ENCODE measurements at regions not wholly inside any gene's neighbourhood (a gene's known extent, or its start where the extent isn't known, plus 50 kb on each side); places are given as distances from the start of the nearest gene placed in this dataset.

- H4K20me1 ChIP-seq (ENCODE audit: insufficient read depth, low read length, poor library complexity, severe bottlenecking): no peaks in the 10 kb centered on the region
These were observed 314.0 kb downstream of the TEX29 start for GRCh38 chr13:111634410-111634809.

GRCh38 chr13:111636271-111636670, 315.8 kb downstream of the TEX29 start:
- no peaks in the 10 kb centered on the region for H4K20me1 ChIP-seq (ENCODE audit: insufficient read depth, low read length, poor library complexity, severe bottlenecking)
- no peaks in the 10 kb centered on the region for H3F3A ChIP-seq (ENCODE audit: low read depth)
- no peak overlapping the region for H3K4me2 ChIP-seq (ENCODE audit: low read depth, low read length, poor library complexity, severe bottlenecking)
- H2AFZ ChIP-seq (ENCODE audit: low read length): no peak overlapping the region
- no peak overlapping the region for H3K9ac ChIP-seq (ENCODE audit: low read depth, low read length, poor library complexity, severe bottlenecking)
- H3K9me3 ChIP-seq (ENCODE audit: insufficient read depth, low read depth, low read length): peaks cover 3% of the 10 kb centered on the region; the same call in 1 of the 2 replicates
- TF ChIP-seq EZH2phosphoT487 (IDR thresholded peaks at IDR 0.05; ENCODE audit: borderline replicate concordance): no peak
- TF ChIP-seq CTCF (conservative IDR thresholded peaks at IDR 0.05; ENCODE audit: low read length): no peak
- H3K36me3 ChIP-seq (ENCODE audit: insufficient read depth, low read length): no peaks in the 10 kb centered on the region
- H3K4me3 ChIP-seq (ENCODE audit: low read length, poor library complexity, severe bottlenecking): no peak overlapping the region
- H3K4me1 ChIP-seq (ENCODE audit: insufficient read depth, low read length, poor library complexity, severe bottlenecking): no peaks in the 10 kb centered on the region
- no peaks in the 10 kb centered on the region for H3K9me2 ChIP-seq (replicated peaks; ENCODE audit: low read depth, low read length)
- H3K79me2 ChIP-seq (ENCODE audit: insufficient read depth, low read length): no peaks in the 10 kb centered on the region
- no peaks in the 10 kb centered on the region for H3K27me3 ChIP-seq (ENCODE audit: insufficient read depth, low read length, poor library complexity, severe bottlenecking)

More at GRCh38 chr13:111634410-111634809, 314.0 kb downstream of the TEX29 start:
- Histone ChIP-seq H3K9me2 (replicated peaks; ENCODE audit: low read depth, low read length) (no peaks in the 10 kb centered on the region), H3K79me2 (ENCODE audit: insufficient read depth, low read length) (no peaks in the 10 kb centered on the region), H3K4me2 (ENCODE audit: low read depth, low read length, poor library complexity, severe bottlenecking) (no peak overlapping the region), H3K9me3 (ENCODE audit: insufficient read depth, low read depth, low read length) (no peaks in the 10 kb centered on the region; the same call in 1 of the 2 replicates), H3K4me3 (ENCODE audit: low read length, poor library complexity, severe bottlenecking) (no peak overlapping the region), H3K27me3 (ENCODE audit: insufficient read depth, low read length, poor library complexity, severe bottlenecking) (no peaks in the 10 kb centered on the region), H3F3A (ENCODE audit: low read depth) (no peaks in the 10 kb centered on the region), H3K4me1 (ENCODE audit: insufficient read depth, low read length, poor library complexity, severe bottlenecking) (no peaks in the 10 kb centered on the region), H3K9ac (ENCODE audit: low read depth, low read length, poor library complexity, severe bottlenecking) (no peak overlapping the region), H3K36me3 (ENCODE audit: insufficient read depth, low read length) (no peaks in the 10 kb centered on the region), H2AFZ (ENCODE audit: low read length) (no peak overlapping the region)
- TF ChIP-seq EZH2phosphoT487 (IDR thresholded peaks at IDR 0.05; ENCODE audit: borderline replicate concordance) (no peak), CTCF (conservative IDR thresholded peaks at IDR 0.05; ENCODE audit: low read length) (no peak)

- peaks cover 3% of the 10 kb centered on the region; the same call in 1 of the 2 replicates for H3K9me3 ChIP-seq (ENCODE audit: insufficient read depth, low read depth, low read length)
- H3K27me3 ChIP-seq (ENCODE audit: insufficient read depth, low read length, poor library complexity, severe bottlenecking): no peaks in the 10 kb centered on the region
- H2AFZ ChIP-seq (ENCODE audit: low read length): no peak overlapping the region
- H3K4me1 ChIP-seq (ENCODE audit: insufficient read depth, low read length, poor library complexity, severe bottlenecking): no peaks in the 10 kb centered on the region
- no peak overlapping the region for H3K4me3 ChIP-seq (ENCODE audit: low read length, poor library complexity, severe bottlenecking)
- no peak overlapping the region for H3K4me2 ChIP-seq (ENCODE audit: low read depth, low read length, poor library complexity, severe bottlenecking)
- H3F3A ChIP-seq (ENCODE audit: low read depth): no peaks in the 10 kb centered on the region
- no peaks in the 10 kb centered on the region for H3K36me3 ChIP-seq (ENCODE audit: insufficient read depth, low read length)
- TF ChIP-seq CTCF (conservative IDR thresholded peaks at IDR 0.05; ENCODE audit: low read length): no peak
- TF ChIP-seq EZH2phosphoT487 (IDR thresholded peaks at IDR 0.05; ENCODE audit: borderline replicate concordance): no peak
- H3K9ac ChIP-seq (ENCODE audit: low read depth, low read length, poor library complexity, severe bottlenecking): no peak overlapping the region
- H3K9me2 ChIP-seq (replicated peaks; ENCODE audit: low read depth, low read length): no peaks in the 10 kb centered on the region
- no peaks in the 10 kb centered on the region for H4K20me1 ChIP-seq (ENCODE audit: insufficient read depth, low read length, poor library complexity, severe bottlenecking)
- H3K79me2 ChIP-seq (ENCODE audit: insufficient read depth, low read length): no peaks in the 10 kb centered on the region
These were observed 316.4 kb downstream of the TEX29 start for GRCh38 chr13:111636804-111637203.

Data from Loucy (cell line).